GM18861 (cell line): ENCODE measurements at regions not wholly inside any gene's neighbourhood (a gene's known extent, or its start where the extent isn't known, plus 50 kb on each side); places are given as distances from the start of the nearest gene placed in this dataset.

Source experiments
- ATAC-seq: cut with Tn5 transposase; IDR thresholded peaks from one replicate; pipeline ENCODE4 v1.9.1; 2021; ENCODE audit not compliant: unreplicated experiment

- no peak for ATAC-seq
These were observed 199.0 kb upstream of the MAMLD1 start for GRCh38 chrX:150163956-150164726.

- no peak for ATAC-seq
These were observed 198.0 kb upstream of the MAMLD1 start for GRCh38 chrX:150164971-150165600.

GRCh38 chrX:150165776-150166610 lies 197.1 kb upstream of the MAMLD1 start:
- ATAC-seq = no peak

GRCh38 chrX:150167482-150168324 lies 195.4 kb upstream of the MAMLD1 start:
- ATAC-seq = no peak

- no peak for ATAC-seq
These were observed 181.0 kb upstream of the MAMLD1 start for GRCh38 chrX:150182161-150182560.

- ATAC-seq = no peak
These were observed 178.6 kb upstream of the MAMLD1 start for GRCh38 chrX:150184491-150184890.

- no peak for ATAC-seq
These were observed 177.4 kb upstream of the MAMLD1 start for GRCh38 chrX:150185766-150186165.

GRCh38 chrX:150192816-150193215 lies 170.3 kb upstream of the MAMLD1 start:
- no peak for ATAC-seq

GRCh38 chrX:150196285-150196684 lies 166.8 kb upstream of the MAMLD1 start:
- ATAC-seq = no peak

- ATAC-seq = no peak
These were observed 165.7 kb upstream of the MAMLD1 start for GRCh38 chrX:150197388-150197787.

GRCh38 chrX:150198776-150199175 lies 164.3 kb upstream of the MAMLD1 start:
- ATAC-seq = no peak

GRCh38 chrX:150199181-150199580 lies 163.9 kb upstream of the MAMLD1 start:
- ATAC-seq = no peak

GRCh38 chrX:150199803-150200202 lies 163.3 kb upstream of the MAMLD1 start:
- ATAC-seq = no peak

GRCh38 chrX:150200361-150200760 lies 162.8 kb upstream of the MAMLD1 start:
- no peak for ATAC-seq

GRCh38 chrX:150200820-150201287 lies 162.3 kb upstream of the MAMLD1 start:
- peak; percentile 98 for ATAC-seq

GRCh38 chrX:150201391-150201790 lies 161.7 kb upstream of the MAMLD1 start:
- no peak for ATAC-seq

GRCh38 chrX:150201841-150202240 lies 161.3 kb upstream of the MAMLD1 start:
- ATAC-seq = no peak

- ATAC-seq = no peak
These were observed 160.4 kb upstream of the MAMLD1 start for GRCh38 chrX:150202641-150203247.

GRCh38 chrX:150203248-150203645 lies 159.9 kb upstream of the MAMLD1 start:
- ATAC-seq = no peak

- ATAC-seq = no peak
These were observed 158.1 kb upstream of the MAMLD1 start for GRCh38 chrX:150205011-150205410.
